ENCODE measurements at regions not wholly inside any gene's neighbourhood (a gene's known extent, or its start where the extent isn't known, plus 50 kb on each side); places are given as distances from the start of the nearest gene placed in this dataset.

- no peak for TF ChIP-seq POLR2A (IDR thresholded peaks at IDR 0.05)
- TF ChIP-seq CTCF (IDR thresholded peaks at IDR 0.05), result no peak
- TF ChIP-seq EP300 (IDR thresholded peaks at IDR 0.05), result no peak
Measured at GRCh38 chr12:97629382-97629781, 166.8 kb downstream of the RMST start.

All from stomach (tissue), 4 donors.